Panc1 (cell line): ENCODE measurements at regions not wholly inside any gene's neighbourhood (a gene's known extent, or its start where the extent isn't known, plus 50 kb on each side); places are given as distances from the start of the nearest gene placed in this dataset.

Source experiments
- ATAC-seq: fragments of 200-7000 bp; cut with Tn5 transposase; 2 replicates; pipeline ENCODE4 v1.9.1; 2020; ENCODE audit warnings: mild to moderate bottlenecking, moderate library complexity
- BruUV-seq: library from RNA; stranded (reverse); fragments of 400-500 nt; replicated peaks from 2 replicates; lab custom pipeline; 2021; lab: Mats Ljungman, UMichigan
- CTCF ChIA-PET: fragments of 300-600 bp; sonication (Branson Sonifier 250); formaldehyde crosslinking; loops from one replicate; lab custom pipeline; 2022; ENCODE audit warnings: antibody characterized with exemption; lab: Charles Lee
- POLR2A ChIA-PET: fragments of 300-600 bp; sonication (Branson Sonifier 250); formaldehyde crosslinking; loops from one replicate; lab custom pipeline; 2022; ENCODE audit warnings: antibody characterized with exemption; lab: Charles Lee
- DNase-seq: peaks from one replicate; pipeline ENCODE4 v3.0.0-alpha.2; 2010; ENCODE audit warnings: low read depth, low spot score
- H3K27ac ChIP-seq: 2 replicates; pipeline ENCODE4 v1.5.1; 2011; ENCODE audit warnings: mild to moderate bottlenecking, low read length, inconsistent platforms
- H3K27me3 ChIP-seq: fragments of 200-500 bp; sonication (Bioruptor generic); 2 replicates; pipeline ENCODE4 v1.6.0; 2014; ENCODE audit warnings: low read length, inconsistent platforms; ENCODE audit not compliant: control insufficient read depth, insufficient read depth
- H3K36me3 ChIP-seq: fragments of 200-500 bp; sonication (Bioruptor generic); 2 replicates; pipeline ENCODE4 v1.5.1; 2014; ENCODE audit warnings: inconsistent platforms, mild to moderate bottlenecking, low read length, moderate library complexity; ENCODE audit not compliant: control insufficient read depth, insufficient read depth
- H3K4me1 ChIP-seq: 2 replicates; pipeline ENCODE4 v1.5.1; 2011; ENCODE audit warnings: inconsistent platforms, mild to moderate bottlenecking, low read length, moderate library complexity; ENCODE audit not compliant: control insufficient read depth, insufficient read depth
- H3K4me3 ChIP-seq, 2 experiments: 2 replicates each; pipeline ENCODE4 v1.5.1; 2011 to 2012; ENCODE audit warnings: low read depth in 2 of 2, low read length in 2 of 2, mild to moderate bottlenecking in 2 of 2, inconsistent platforms in 1 of 2, moderate library complexity in 1 of 2
- H3K9me3 ChIP-seq: fragments of 200-500 bp; sonication (Bioruptor generic); 2 replicates; pipeline ENCODE4 v1.5.1; 2014; ENCODE audit warnings: low read depth, mild to moderate bottlenecking, inconsistent platforms, low read length, moderate library complexity; ENCODE audit not compliant: control insufficient read depth, insufficient read depth
- POLR2AphosphoS5 ChIP-seq: IDR thresholded peaks from 2 replicates; pipeline ENCODE4 v1.6.1; 2012; ENCODE audit warnings: mild to moderate bottlenecking, low read depth, low read length, moderate library complexity
- SIN3A ChIP-seq: IDR thresholded peaks from 2 replicates; pipeline ENCODE4 v1.6.1; 2012; ENCODE audit warnings: low read depth, mild to moderate bottlenecking, low read length, moderate library complexity, borderline replicate concordance; ENCODE audit not compliant: insufficient read depth
- TCF7L2 ChIP-seq: IDR thresholded peaks from 2 replicates; pipeline ENCODE4 v1.6.1; 2011; ENCODE audit warnings: mild to moderate bottlenecking, low read depth, low read length, inconsistent platforms
- in situ Hi-C: cut with HindIII; loops from 2 replicates; pipeline ENCODE4 v1.10.0; 2016; ENCODE audit warnings: low sequenced_read_pairs, low pct_unique_long_range_greater_than_20kb
- intact Hi-C: fragments of 100-400 bp; cut with micrococcal nuclease; formaldehyde crosslinking; loops from one replicate; pipeline ENCODE4 v1.10.0; 2022; ENCODE audit not compliant: unreplicated experiment
- TF ChIP-seq, protein P1 (sequence below): fragments of 450-650 bp; IDR thresholded peaks from 2 replicates; pipeline ENCODE4 v1.5.1; 2017; ENCODE audit warnings: mild to moderate bottlenecking
- TF ChIP-seq, protein P2 (sequence below), 2 experiments: IDR thresholded peaks; 2 replicates each; pipeline ENCODE4 v1.6.1; 2011 to 2012; ENCODE audit warnings: low read depth in 2 of 2, control low read depth in 1 of 2, low read length in 1 of 2, mild to moderate bottlenecking in 1 of 2, moderate library complexity in 1 of 2; ENCODE audit not compliant: insufficient read depth in 1 of 2

DNA sequence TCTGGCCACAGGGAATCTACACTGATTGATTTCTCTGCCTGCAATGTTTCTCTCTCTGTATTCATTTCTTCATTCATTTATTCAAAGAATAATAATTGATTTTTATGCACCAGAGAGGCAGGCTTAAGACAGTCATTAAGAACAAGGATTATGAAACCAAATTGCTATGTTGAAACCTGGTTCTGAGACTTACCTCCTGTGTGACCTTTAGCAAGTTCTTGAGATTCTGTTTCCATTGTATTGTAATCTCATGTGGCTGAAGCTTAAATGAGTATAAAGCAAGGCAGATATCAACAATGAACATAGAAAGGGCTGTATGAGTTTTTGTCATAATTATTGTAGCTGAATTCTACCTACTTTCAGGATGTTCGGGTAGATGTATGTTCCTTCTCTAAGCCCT is 129.6 kb upstream of the GRIA1 start:
- H3K4me1 ChIP-seq = no peaks in the 10 kb centered on the region
- H3K4me3 ChIP-seq = no peak overlapping the region
- ChIA-PET CTCF (no interaction called here), POLR2A (no interaction called here)
- no peak for ATAC-seq
- intact Hi-C loops = no loop called here
- TF ChIP-seq POLR2AphosphoS5 = no peak
- TF ChIP-seq, protein P1, sequence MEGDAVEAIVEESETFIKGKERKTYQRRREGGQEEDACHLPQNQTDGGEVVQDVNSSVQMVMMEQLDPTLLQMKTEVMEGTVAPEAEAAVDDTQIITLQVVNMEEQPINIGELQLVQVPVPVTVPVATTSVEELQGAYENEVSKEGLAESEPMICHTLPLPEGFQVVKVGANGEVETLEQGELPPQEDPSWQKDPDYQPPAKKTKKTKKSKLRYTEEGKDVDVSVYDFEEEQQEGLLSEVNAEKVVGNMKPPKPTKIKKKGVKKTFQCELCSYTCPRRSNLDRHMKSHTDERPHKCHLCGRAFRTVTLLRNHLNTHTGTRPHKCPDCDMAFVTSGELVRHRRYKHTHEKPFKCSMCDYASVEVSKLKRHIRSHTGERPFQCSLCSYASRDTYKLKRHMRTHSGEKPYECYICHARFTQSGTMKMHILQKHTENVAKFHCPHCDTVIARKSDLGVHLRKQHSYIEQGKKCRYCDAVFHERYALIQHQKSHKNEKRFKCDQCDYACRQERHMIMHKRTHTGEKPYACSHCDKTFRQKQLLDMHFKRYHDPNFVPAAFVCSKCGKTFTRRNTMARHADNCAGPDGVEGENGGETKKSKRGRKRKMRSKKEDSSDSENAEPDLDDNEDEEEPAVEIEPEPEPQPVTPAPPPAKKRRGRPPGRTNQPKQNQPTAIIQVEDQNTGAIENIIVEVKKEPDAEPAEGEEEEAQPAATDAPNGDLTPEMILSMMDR = no peak
- no peak overlapping the region for H3K27ac ChIP-seq
- H3K36me3 ChIP-seq = no peaks in the 10 kb centered on the region
- no peaks in the 10 kb centered on the region for H3K27me3 ChIP-seq
- H3K9me3 ChIP-seq = no peaks in the 10 kb centered on the region
- no peak for DNase-seq
- BruUV-seq = no TSS peak
- in situ Hi-C loops = no loop called here

GRCh38 chr5:153361735-153362409 is 128.6 kb upstream of the GRIA1 start:
- TF ChIP-seq, protein P2, sequence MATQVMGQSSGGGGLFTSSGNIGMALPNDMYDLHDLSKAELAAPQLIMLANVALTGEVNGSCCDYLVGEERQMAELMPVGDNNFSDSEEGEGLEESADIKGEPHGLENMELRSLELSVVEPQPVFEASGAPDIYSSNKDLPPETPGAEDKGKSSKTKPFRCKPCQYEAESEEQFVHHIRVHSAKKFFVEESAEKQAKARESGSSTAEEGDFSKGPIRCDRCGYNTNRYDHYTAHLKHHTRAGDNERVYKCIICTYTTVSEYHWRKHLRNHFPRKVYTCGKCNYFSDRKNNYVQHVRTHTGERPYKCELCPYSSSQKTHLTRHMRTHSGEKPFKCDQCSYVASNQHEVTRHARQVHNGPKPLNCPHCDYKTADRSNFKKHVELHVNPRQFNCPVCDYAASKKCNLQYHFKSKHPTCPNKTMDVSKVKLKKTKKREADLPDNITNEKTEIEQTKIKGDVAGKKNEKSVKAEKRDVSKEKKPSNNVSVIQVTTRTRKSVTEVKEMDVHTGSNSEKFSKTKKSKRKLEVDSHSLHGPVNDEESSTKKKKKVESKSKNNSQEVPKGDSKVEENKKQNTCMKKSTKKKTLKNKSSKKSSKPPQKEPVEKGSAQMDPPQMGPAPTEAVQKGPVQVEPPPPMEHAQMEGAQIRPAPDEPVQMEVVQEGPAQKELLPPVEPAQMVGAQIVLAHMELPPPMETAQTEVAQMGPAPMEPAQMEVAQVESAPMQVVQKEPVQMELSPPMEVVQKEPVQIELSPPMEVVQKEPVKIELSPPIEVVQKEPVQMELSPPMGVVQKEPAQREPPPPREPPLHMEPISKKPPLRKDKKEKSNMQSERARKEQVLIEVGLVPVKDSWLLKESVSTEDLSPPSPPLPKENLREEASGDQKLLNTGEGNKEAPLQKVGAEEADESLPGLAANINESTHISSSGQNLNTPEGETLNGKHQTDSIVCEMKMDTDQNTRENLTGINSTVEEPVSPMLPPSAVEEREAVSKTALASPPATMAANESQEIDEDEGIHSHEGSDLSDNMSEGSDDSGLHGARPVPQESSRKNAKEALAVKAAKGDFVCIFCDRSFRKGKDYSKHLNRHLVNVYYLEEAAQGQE (IDR thresholded peaks at IDR 0.05; ENCODE audit: insufficient read depth in 1 of 2, low read depth in 2 of 2, low read length in 1 of 2) = no peak
- no peak for TF ChIP-seq TCF7L2
- no peak for TF ChIP-seq POLR2AphosphoS5
- no peak for TF ChIP-seq SIN3A
- TF ChIP-seq, protein P1 = no peak
- Histone ChIP-seq H3K4me3 (no peak overlapping the region), H3K36me3 (no peaks in the 10 kb centered on the region), H3K27ac (no peak overlapping the region), H3K27me3 (no peaks in the 10 kb centered on the region), H3K9me3 (no peaks in the 10 kb centered on the region), H3K4me1 (no peaks in the 10 kb centered on the region)
- BruUV-seq = no TSS peak
- in situ Hi-C loops (no loop called here), intact Hi-C loops (no loop called here)
- ChIA-PET POLR2A (no interaction called here), CTCF (no interaction called here)
- ATAC-seq = no peak
- DNase-seq = no peak
